Stimulated activated CD4-positive, alpha-beta T cell treated with anti-CD3 and anti-CD28 coated beads, TNF-alpha, amount 100 ng/mL, for 24 hours (primary cell): ENCODE measurements at regions not wholly inside any gene's neighbourhood (a gene's known extent, or its start where the extent isn't known, plus 50 kb on each side); places are given as distances from the start of the nearest gene placed in this dataset.

Experiments used
- DNase-seq, 3 experiments: peaks; one replicate each; pipeline ENCODE4 v3.0.0-alpha.2; 2020; ENCODE audit warnings: low read depth in 3 of 3

DNA sequence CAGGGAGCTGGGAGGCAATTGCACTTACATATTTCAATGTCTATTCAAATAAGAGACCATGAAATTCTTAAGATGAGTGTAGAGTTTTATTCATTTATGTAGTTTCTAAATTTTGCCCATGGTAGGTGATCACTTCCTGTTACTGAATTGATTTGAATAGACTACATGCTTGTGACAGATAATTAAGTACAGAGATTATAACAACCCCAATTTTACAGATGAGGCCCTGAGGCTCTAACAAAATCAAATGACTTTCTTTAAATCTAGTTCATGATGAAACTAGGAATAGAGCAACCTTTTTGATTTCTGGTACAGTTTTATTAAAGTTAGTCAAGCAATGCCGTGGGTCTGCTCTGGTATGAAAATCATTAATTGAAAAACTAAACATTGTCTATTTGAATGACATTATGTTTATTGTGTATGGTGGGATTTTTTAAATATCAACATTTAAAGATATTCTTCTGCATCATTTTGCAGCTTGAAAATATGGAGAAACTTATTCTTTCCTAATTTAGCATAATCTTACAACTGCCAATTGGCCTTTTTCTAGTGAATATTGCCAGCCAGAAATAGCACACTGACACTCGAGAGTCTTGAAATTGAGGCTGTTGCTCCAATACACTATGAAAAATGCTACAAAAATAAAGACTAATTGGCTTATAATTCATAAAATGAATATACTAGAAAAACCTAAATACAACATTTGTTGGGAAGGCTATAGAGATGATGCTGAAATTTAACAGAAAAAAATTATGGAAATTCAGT is 308.9 kb downstream of the SLC6A15 start:
- no peak for DNase-seq

DNA sequence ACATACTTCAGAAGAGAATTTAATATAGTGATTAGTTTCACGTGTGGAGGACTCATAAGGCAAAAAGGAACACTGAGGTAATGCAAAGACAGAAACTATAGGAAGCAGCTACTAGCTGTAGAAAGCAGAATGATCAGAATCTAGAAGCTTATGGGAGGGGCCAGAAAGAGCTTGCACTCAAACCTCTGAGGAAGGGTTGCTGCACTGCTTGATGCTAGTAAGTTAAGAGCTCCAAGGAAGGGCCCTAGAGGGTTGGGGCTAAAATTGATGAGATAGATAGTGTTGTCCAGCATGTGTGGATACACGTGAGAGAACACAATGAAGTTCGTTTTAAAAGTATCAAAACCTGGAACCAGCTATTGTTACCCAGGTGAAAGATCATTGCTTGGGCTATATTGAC is 311.1 kb downstream of the SLC6A15 start:
- DNase-seq = no peak

DNA sequence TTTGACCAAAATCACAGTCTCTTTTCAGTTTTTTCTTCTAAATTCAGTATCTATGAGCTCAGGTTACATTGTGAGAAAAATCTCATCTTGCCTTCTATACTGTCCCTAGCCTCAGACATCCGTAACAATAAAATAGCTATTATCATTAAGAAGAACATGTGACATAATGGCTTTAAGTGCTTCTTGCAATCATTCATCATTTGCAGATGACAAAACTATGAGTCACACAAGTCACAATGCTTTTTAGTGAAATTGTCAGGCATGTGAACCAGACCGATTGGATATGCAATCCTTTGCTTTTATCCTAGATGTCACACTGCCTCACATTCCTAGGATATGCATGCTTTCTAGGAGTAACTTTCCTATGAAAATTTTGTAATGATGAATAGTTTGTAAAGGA is 313.1 kb downstream of the SLC6A15 start:
- DNase-seq = no peak

DNA sequence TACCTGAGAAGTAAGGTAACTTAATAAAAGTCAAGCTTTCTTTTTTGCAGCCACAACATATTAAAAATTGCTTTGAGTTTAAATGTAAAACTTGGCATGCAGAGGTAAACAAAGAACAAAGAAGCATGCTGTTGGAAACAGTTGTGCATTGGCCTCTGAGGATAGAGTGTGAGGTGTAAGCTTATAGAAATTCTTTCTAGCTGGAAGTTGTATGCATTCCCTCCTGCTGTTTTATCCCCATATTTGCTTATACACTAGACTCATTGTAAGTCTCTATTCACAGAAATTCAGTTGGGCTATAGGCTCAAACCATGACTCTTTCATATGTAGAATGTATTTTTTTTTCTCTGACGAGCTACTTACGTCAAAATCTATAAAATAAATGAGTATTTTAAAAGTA is 316.3 kb downstream of the SLC6A15 start:
- no peak for DNase-seq

DNA sequence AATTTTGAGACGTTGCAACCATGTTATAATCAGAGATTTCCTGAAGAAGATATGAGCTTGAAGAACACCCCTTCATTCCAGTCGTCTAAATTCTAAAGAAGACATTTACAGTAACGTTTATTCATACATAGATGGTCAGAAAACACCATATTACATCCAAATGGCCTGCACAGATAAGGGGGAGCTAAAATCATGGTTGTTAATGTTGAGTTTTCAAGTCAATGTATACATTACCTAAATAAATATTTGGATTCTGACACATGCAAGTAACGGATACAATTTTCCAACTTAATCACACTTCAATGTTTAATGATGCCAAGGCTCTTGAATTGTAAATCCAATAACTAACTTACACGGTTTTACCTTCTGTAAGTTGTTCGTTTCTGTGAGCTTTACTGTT is 318.4 kb downstream of the SLC6A15 start:
- no peak for DNase-seq

DNA sequence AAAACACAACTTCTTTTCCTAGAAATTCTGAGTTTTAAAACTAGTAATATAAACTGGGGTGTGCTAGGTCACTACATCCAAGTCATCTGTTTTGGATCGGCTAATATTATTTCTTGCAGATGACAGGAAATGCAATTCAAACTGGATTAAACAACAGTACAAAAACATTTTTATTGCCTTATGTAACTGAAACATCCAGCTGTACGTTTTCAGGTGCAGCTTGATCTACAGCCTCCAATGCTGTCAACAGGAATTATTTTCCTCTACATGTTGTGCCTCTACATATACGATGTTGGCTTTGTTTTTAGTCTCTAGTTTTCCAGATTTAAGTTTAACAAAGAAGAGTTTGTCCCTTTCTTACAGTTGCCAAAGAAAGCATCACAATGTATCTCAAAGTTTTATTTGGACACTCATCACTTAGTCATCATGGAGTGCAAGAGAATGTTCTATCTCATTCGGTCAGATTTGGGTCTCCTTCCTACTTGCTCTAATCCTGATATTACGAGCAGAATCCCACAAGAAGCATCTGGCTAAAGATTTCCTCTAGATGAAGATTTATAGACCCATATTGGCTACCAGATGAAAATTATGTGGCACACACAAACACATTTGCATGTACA is 326.7 kb downstream of the SLC6A15 start:
- no peak for DNase-seq

DNA sequence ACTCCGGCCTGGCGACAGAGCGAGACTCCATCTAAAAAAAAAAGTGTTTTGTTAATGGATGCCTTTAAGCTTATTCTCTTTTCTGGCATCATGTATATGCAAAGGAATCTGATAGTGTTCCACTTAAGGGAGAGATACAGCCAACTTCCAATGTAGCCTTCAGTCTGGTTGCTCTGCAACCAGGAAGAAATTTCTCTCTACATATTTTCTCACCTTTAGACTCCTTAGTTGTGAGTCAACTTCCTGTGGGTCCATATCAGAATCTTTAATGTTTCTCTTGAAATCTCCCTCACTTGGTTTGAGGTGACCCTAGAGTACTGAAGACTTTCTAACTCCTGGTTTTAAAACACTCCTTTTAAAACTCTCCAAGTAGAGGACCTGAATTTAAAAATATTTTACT is 340.4 kb downstream of the SLC6A15 start:
- no peak for DNase-seq

DNA sequence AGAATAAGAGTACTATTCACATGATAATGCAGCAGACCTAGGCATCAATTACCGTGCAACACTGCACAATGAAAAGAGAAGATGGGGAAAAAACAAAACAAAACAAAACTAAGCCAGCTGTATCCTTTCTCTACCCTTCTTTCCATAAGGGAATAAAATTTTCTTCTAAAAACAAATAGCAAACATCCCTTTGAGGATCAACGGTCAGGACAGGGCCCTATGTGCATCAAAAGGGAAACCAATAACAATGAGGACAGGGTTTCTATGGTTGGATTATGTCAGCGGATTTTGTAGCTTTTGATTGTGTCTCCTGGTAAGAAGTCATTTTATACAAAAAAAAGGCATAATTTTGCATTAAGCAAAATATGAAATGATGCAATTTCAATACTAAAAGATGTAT is 350.3 kb downstream of the SLC6A15 start:
- no peak for DNase-seq

DNA sequence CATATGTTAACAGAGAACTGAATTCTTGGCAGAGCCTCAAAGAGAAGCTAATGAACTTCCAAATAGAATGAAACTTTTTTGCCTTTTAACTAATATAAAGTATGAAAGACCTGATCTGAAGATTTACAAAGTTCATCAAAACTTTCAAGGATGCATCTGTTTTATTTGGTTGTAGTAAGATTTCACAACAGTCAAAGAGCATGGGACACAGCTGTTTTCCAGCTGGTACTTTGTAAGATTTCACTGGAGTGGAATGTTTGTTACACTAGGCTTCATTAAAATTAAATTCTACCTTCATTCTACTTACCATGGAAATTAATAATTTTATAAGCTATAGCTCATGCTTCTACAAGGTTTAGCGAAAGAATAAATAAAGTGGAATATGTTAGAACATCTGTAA is 351.2 kb downstream of the SLC6A15 start:
- DNase-seq = no peak

DNA sequence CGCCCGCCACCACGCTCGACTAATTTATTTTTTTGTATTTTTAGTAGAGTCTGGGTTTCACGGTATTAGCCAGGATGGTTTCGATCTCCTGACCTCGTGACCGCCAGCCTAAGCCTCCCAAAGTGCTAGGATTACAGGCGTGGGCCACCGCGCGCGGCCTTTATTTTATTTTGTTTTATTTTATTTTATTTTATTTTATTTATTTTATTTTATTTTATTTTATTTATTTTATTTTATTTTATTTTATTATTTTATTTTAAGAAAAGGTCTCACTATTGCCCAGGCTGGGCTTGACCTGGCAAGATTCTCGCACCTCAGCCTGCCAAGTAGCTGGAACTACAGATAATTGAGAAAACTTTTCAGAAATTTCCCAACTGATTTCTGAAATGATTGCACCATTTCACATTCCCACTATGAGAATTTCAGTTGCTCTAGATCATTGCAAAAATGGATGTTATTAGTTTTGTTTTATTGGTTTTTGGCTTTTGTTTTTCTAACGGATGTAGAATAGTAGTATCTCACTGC is 358.3 kb downstream of the SLC6A15 start:
- DNase-seq = no peak

DNA sequence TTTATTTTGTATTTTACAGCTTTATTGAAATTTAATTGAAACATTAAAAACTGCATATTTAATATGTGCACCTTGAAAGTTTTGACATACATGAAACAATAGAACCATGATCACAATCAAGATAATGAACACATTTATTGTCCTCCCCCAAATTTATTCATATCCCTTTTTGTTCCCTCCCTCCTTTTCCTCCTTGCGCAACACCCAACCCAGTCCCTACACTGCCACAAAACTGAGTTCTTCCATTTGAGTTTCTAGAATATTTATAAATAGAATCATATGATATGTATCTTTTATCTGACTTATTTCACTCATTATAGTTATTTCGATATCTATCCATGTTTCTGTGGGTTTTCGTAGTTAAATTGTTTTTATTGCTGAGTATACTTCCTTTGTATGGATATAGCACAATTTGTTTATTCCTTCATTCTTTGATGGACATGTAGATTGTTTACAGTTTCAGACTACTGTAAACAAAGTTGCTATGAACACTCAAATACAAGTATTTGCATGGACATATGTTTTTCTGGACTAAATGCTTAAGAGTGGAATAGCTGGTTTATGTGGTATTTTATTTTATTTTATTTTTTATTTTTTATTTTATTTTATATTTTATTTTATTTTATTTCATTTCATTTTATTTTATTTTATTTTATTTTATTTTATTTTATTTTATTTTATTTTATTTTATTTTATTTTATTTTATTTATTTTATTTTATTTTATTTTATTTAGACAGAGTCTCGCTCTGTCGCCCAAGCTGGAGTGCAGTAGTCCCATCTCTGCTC is 359.1 kb downstream of the SLC6A15 start:
- no peak for DNase-seq

DNA sequence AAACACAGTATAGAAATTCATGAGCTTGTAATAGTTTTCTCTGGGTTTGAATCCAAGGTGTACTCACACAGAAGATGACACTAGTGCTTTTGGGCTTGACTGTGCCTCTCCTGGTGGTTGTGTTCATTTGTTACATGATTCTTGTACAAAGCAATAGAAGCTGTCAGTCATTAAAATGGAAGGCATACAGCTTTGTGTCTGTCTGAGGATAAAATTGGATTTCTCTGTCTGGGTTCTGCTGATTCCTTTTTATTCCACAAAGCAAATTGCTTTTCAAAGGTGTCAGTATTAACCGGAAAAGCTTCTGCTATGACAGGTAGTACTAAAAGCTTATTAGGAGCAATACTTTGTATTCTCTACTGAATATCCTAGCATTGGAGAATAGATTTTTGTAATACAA is 361.2 kb downstream of the SLC6A15 start:
- no peak for DNase-seq

DNA sequence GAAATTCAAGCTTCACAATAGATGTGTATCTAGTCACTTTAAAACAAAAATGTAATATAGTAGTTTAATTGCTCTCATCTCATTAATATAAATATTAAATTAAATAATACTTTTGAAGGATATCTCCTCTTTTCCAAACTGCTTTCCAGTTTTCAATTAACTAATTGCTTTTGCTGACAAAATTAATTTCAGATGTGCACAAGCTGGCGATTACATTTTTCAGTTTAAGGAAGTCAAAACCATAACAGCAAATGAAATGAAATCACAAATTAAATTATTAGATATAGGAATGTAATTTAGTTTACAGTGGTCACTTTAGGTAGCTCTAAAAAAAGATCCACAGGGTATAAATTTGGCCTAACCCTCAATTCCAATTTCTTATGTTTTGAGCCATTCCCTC is 362.1 kb downstream of the SLC6A15 start:
- no peak for DNase-seq

DNA sequence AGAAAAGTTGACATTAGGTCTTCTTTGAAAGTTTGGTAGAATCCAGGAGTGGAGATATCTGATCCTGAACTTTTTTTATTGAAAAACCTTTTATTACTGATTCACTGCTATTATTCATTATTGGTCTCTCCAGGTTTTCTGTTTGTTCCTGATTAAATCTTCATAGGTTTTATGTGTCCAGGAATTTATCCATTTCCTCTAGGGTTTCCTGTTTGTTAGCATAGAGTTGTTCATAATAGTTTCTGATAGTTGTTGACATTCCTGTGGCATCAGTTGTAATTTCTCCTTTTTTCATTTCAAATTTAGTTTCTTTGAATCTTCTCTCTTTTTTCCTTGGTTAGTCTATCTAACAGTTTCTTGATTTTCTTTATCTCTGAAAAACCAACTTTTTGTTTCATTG is 370.3 kb downstream of the SLC6A15 start:
- DNase-seq = no peak

DNA sequence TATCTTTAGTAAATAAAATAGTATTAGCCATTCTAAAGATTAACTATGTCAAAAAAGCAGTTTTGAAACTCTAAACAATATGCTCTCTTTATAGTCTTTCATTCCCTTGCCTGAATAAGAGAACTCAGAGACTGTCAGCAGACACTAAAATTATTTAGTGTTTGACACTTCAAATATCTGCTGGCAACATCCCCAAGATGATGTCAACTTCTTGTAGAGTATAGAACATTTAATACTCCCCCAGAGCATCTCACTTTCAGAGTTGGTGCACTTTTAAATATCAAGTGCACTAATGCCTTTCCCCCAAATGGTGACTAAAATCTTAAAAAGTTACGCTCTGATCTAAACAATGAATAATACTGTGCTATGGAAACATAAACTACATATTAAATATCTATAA is 374.9 kb downstream of the SLC6A15 start:
- no peak for DNase-seq

DNA sequence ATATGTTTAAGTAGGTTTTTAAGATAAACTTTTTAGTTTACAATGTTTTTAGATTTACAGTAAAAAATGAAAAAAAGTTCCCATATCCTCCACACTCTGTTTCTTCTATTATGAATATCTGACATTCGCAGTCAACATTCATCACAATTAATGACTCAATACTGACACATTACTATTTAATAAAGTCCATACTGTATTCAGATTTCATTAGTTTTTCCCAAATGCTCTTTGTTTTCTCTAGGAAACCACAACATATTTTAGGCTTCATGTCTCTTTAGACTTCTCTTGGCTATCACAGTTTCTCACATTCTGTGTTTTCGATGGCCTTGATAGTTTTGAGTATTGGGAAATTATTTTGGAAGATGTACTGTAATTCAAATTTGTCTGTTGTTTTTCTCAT is 399.8 kb downstream of the SLC6A15 start:
- no peak for DNase-seq

DNA sequence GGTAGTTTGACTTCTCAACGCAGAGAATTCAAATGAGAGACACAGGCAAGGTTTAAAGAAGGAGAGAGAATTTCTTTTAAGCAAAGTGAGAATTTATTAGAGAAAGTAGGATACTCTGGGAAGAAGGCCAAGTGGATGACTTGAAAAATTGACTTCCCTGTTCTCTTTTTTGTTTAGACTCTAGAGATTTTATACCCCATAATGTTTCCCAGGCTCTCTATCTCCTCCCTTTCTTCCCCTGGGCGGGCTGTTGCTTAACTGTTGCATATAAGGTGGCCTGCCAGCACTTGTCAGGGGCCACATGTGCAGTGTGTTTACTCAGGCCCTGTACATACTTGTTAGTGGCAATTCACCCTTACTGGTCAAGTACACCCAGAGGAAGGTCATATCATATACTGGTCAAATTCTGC is 403.7 kb downstream of the SLC6A15 start:
- no peak for DNase-seq

DNA sequence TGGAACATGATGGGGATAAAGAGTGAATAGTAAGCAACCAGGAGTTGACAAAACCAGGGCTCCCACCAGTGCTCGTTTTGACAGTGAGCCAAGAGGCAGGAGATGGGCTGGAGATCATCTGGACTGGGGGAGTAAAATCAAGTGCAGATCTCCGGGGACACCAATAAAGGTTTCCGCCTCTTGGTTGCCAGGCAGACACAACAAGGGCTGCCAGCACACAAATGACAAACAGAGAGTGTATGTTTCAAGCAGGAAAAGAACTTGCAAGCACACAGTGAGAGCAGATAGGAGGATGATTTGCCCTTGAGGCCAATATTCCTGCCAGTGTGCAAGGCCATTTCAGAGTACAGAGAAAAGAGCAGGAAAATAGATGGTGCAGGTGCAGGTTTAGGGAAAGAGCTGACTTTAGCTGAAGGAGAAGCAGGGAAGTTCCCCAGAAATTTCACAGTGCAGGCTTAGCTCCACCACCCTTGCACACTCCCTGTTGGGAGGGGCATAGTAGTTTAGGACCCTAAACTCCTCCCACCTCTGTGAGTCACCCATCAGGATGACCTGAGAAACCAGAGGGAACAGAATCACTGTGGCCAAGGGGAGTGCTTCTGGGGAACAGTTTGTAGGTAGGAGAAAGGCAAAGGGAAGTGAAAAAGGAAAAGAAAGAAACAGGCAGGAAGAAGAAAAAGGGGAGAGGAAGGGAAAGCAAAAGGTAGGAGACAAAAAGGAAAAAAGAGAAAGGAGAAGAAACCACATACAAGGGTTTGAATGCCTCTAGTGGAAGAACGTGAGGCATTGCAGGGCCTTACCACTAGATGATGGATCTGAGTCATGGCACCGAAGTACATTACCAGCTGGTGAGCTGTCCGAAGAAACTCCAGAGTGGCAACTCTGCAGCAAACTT is 404.4 kb downstream of the SLC6A15 start:
- no peak for DNase-seq

DNA sequence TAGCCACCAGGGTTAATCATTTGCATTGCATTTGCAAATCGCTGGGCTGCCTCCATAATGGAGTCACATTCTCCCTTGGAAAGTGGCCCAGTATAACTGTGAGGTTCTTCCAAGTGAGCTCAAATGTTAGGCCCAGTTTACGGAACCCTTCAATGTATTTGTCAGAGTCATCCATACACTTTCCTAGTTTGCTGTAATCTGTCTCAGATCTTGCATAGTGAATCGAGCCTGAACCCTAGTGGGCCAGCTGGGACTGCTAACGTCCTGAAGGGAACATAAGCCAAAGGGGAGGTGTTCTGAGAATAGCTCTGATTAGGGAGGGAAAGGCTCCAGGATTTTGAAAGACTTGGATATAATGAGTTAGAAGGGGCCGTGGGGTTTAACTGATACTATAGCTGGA is 406.3 kb downstream of the SLC6A15 start:
- no peak for DNase-seq

DNA sequence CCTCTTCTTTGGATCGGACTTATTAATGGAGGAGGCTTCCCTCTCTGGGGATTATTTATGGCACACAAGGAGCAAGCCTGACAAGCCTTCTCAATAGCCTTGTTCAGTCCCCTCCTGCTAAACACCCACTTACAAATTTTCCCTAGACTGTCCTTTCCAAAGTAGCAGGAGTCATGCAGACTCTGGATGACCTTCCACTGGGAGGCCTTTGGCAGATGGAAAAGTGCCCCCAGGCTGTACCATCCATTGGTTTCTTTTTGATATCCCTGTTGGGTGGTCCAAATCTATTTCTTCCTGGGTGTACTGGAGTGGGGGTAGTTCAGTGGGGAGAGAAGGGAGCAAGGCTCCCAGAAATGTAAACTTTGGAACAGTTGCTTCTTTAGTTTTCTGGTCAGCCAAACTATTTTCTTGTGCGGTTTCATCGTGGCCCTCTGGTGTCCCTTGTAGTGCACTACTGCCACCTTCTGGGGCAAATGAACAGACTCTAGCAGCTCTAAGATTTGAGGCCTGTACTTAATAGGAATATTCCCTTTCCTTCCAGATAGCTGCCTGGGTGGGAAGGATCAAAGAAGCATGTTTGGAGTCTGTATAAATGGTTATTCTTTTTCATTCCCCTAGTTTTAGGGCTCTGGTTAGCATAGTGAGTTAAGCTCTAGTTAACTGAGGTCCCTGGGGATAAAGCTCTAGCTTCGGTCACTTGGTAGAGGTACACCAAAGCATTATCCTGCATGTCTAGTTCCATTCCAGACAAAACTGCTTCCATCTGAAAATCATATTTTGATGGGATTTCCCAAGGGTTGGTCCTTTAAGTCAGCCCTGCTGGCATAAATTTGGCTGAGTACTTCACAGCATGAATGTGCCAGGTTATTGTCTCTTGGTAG is 409.5 kb downstream of the SLC6A15 start:
- DNase-seq = peak in 1 of 3 experiments; percentile 4
